ENCODE measurements at regions not wholly inside any gene's neighbourhood (a gene's known extent, or its start where the extent isn't known, plus 50 kb on each side); places are given as distances from the start of the nearest gene placed in this dataset.

GRCh38 chr4:114088481-114088880 lies 109.0 kb upstream of the ARSJ start:
- Histone ChIP-seq H2BK15ac (ENCODE audit: low read length) (no peak overlapping the region), H2BK5ac (ENCODE audit: low read depth, low read length) (no peak overlapping the region), H3K23ac (ENCODE audit: insufficient read length) (no peak overlapping the region), H2BK20ac (ENCODE audit: low read length) (no peak overlapping the region), H2AK5ac (ENCODE audit: low read depth, low read length) (no peak overlapping the region), H3K79me1 (ENCODE audit: low read depth, low read length) (no peaks in the 10 kb centered on the region), H3K9me3 (ENCODE audit: insufficient read depth in 2 of 2, low read depth in 1 of 2, low read length in 1 of 2) (peaks cover 3 to 6% of the 10 kb centered on the region in 2 experiments; a peak in 2 of 4 replicates), H2AFZ (ENCODE audit: low read length) (no peak overlapping the region), H3K14ac (ENCODE audit: insufficient read length) (no peak overlapping the region), H3K79me2 (ENCODE audit: control insufficient read depth in 1 of 2, insufficient read depth in 2 of 2, low read length in 2 of 2) (no peaks in the 10 kb centered on the region), H3K27ac (ENCODE audit: low read depth, low read length) (no peak overlapping the region), H4K5ac (ENCODE audit: insufficient read length, low read depth, low read length) (no peak overlapping the region), H3K56ac (replicated peaks; ENCODE audit: insufficient read length, low read depth, low read length) (no peak overlapping the region), H3K4me3 (ENCODE audit: extremely low read depth in 1 of 4, insufficient read depth in 2 of 4, low read depth in 3 of 4, low read length in 4 of 4) (no peak overlapping the region), H3K23me2 (ENCODE audit: low read depth, low read length) (no peaks in the 10 kb centered on the region), H3K4me2 (ENCODE audit: insufficient read depth in 1 of 2, low read depth in 2 of 2, low read length in 2 of 2) (no peak overlapping the region), H3K9ac (replicated peaks in 1 of 4; ENCODE audit: extremely low read depth in 1 of 4, low read depth in 3 of 4, low read length in 3 of 4) (no peak overlapping the region), H2BK12ac (ENCODE audit: low read depth, low read length) (no peak overlapping the region), H4K20me1 (replicated peaks in 1 of 2; ENCODE audit: control insufficient read depth in 1 of 2, insufficient read depth in 2 of 2, low read length in 2 of 2) (no peaks in the 10 kb centered on the region), H4K8ac (ENCODE audit: extremely low read depth, insufficient read depth, low read length) (no peak overlapping the region), H3K4me1 (replicated peaks in 1 of 4; ENCODE audit: control insufficient read depth in 3 of 4, insufficient read depth in 4 of 4, low read length in 3 of 4) (peaks cover 0 to 4% (median 0%) of the 10 kb centered on the region in 4 experiments; a peak in 1 of 7 replicates), H2BK120ac (replicated peaks; ENCODE audit: low read depth, low read length) (no peak overlapping the region), H4K91ac (replicated peaks; ENCODE audit: insufficient read length, low read length) (no peak overlapping the region), H3K4ac (replicated peaks; ENCODE audit: insufficient read length, low read depth, low read length) (no peak overlapping the region), H3K18ac (ENCODE audit: extremely low read depth, low read length) (no peak overlapping the region), H3K36me3 (ENCODE audit: control insufficient read depth in 2 of 4, insufficient read depth in 4 of 4, low read length in 3 of 4) (no peaks in the 10 kb centered on the region), H3K27me3 (replicated peaks in 1 of 4; ENCODE audit: control insufficient read depth in 3 of 4, extremely low read depth in 1 of 4, insufficient read depth in 3 of 4, low read length in 3 of 4) (no peaks in the 10 kb centered on the region)
- no peak for FAIRE-seq
- ChIA-PET POLR2A (ENCODE audit: partially characterized antibody) (no interaction called here), CTCF (ENCODE audit: partially characterized antibody) (interaction anchor here (0.7 to 1.3 kb wide), 3 partner anchors 12 to 329 kb away, joined by 3 to 4 read pairs (median 3); no protein-coding TSS in a partner anchor)
- no peak for DNase-seq (ENCODE audit: low read depth in 1 of 2, low spot score in 2 of 2)
- TF ChIP-seq FOSL1 (IDR thresholded peaks at IDR 0.05; ENCODE audit: insufficient read depth, low read depth, low read length) (no peak), RNF2 (IDR thresholded peaks at IDR 0.05; ENCODE audit: borderline replicate concordance, low read depth, low read length, missing control alignments, poor library complexity, severe bottlenecking) (no peak), CREB1 (IDR thresholded peaks at IDR 0.05) (no peak), SAP30 (IDR thresholded peaks at IDR 0.05; ENCODE audit: insufficient read depth, insufficient replicate concordance, low read length) (no peak), BRCA1 (IDR thresholded peaks at IDR 0.05; ENCODE audit: low read depth, low read length) (no peak), MAFK (IDR thresholded peaks at IDR 0.05; ENCODE audit: low read depth, low read length) (no peak), SP2 (IDR thresholded peaks at IDR 0.05; ENCODE audit: low read length) (no peak)

All from H1 (cell line).